ENCODE measurements at regions not wholly inside any gene's neighbourhood (a gene's known extent, or its start where the extent isn't known, plus 50 kb on each side); places are given as distances from the start of the nearest gene placed in this dataset.

- Mint-ChIP-seq H3K4me1 (no peaks in the 10 kb centered on the region), H3K4me3 (no peak overlapping the region), H3K36me3 (no peaks in the 10 kb centered on the region), H3K9me3 (peaks cover 0 to 3% (median 0%) of the 10 kb centered on the region in 3 donors), H3K27me3 (peaks cover 2% of the 10 kb centered on the region), H3K27ac (no peak overlapping the region)
Measured at GRCh38 chr1:99133756-99134500, 129.3 kb upstream of the PLPPR5 start.

- peaks cover 2% of the 10 kb centered on the region for H3K27me3 Mint-ChIP-seq
- no peak overlapping the region for H3K27ac Mint-ChIP-seq
- no peaks in the 10 kb centered on the region for H3K4me1 Mint-ChIP-seq
- peaks cover 0 to 3% (median 0%) of the 10 kb centered on the region in 3 donors for H3K9me3 Mint-ChIP-seq
- H3K4me3 Mint-ChIP-seq, result no peak overlapping the region
- no peaks in the 10 kb centered on the region for H3K36me3 Mint-ChIP-seq
Measured at GRCh38 chr1:99137554-99138206, 126.6 kb upstream of the PLPPR4 start.

GRCh38 chr1:99139876-99140275, 124.4 kb upstream of the PLPPR4 start:
- Mint-ChIP-seq H3K36me3 (no peaks in the 10 kb centered on the region), H3K4me3 (no peak overlapping the region), H3K9me3 (peaks cover 0 to 2% (median 0%) of the 10 kb centered on the region in 3 donors), H3K27ac (no peak overlapping the region), H3K4me1 (no peaks in the 10 kb centered on the region), H3K27me3 (peaks cover 1% of the 10 kb centered on the region)

GRCh38 chr1:99146129-99146848, 118.0 kb upstream of the PLPPR4 start:
- Mint-ChIP-seq H3K27me3 (peaks cover 3% of the 10 kb centered on the region), H3K36me3 (no peaks in the 10 kb centered on the region), H3K4me3 (peak overlapping the region in 1 of 4 donors; percentile 63), H3K9me3 (no peaks in the 10 kb centered on the region), H3K4me1 (no peaks in the 10 kb centered on the region), H3K27ac (no peak overlapping the region)

GRCh38 chr1:99149952-99150351, 114.3 kb upstream of the PLPPR4 start:
- peaks cover 0 to 3% (median 0%) of the 10 kb centered on the region in 3 donors for H3K4me1 Mint-ChIP-seq
- no peaks in the 10 kb centered on the region for H3K9me3 Mint-ChIP-seq
- peaks cover 2% of the 10 kb centered on the region for H3K27me3 Mint-ChIP-seq
- H3K27ac Mint-ChIP-seq, result no peak overlapping the region
- no peaks in the 10 kb centered on the region for H3K36me3 Mint-ChIP-seq
- H3K4me3 Mint-ChIP-seq, result no peak overlapping the region

- no peak overlapping the region for H3K27ac Mint-ChIP-seq
- peaks cover 2% of the 10 kb centered on the region for H3K27me3 Mint-ChIP-seq
- peaks cover 0 to 3% (median 0%) of the 10 kb centered on the region in 3 donors for H3K4me1 Mint-ChIP-seq
- H3K4me3 Mint-ChIP-seq, result no peak overlapping the region
- H3K9me3 Mint-ChIP-seq, result no peaks in the 10 kb centered on the region
- no peaks in the 10 kb centered on the region for H3K36me3 Mint-ChIP-seq
Measured at GRCh38 chr1:99152132-99152531, 112.2 kb upstream of the PLPPR4 start.

GRCh38 chr1:99163671-99164070, 100.6 kb upstream of the PLPPR4 start:
- Mint-ChIP-seq H3K9me3 (peaks cover 0 to 1% (median 0%) of the 10 kb centered on the region in 3 donors), H3K4me3 (no peak overlapping the region), H3K36me3 (no peaks in the 10 kb centered on the region), H3K4me1 (no peaks in the 10 kb centered on the region), H3K27ac (no peak overlapping the region), H3K27me3 (peaks cover 3% of the 10 kb centered on the region)

- no peaks in the 10 kb centered on the region for H3K9me3 Mint-ChIP-seq
- H3K4me3 Mint-ChIP-seq, result no peak overlapping the region
- H3K36me3 Mint-ChIP-seq, result no peaks in the 10 kb centered on the region
- peaks cover 4% of the 10 kb centered on the region for H3K27me3 Mint-ChIP-seq
- no peak overlapping the region for H3K27ac Mint-ChIP-seq
- H3K4me1 Mint-ChIP-seq, result peaks cover 0 to 2% (median 0%) of the 10 kb centered on the region in 3 donors
Measured at GRCh38 chr1:99170516-99170915, 93.8 kb upstream of the PLPPR4 start.

- Mint-ChIP-seq H3K4me3 (no peak overlapping the region), H3K36me3 (no peaks in the 10 kb centered on the region), H3K27me3 (peaks cover 4% of the 10 kb centered on the region), H3K9me3 (no peaks in the 10 kb centered on the region), H3K4me1 (peaks cover 0 to 2% (median 0%) of the 10 kb centered on the region in 3 donors), H3K27ac (no peak overlapping the region)
Measured at GRCh38 chr1:99171184-99171813, 93.0 kb upstream of the PLPPR4 start.

- H3K27ac Mint-ChIP-seq, result no peak overlapping the region
- no peaks in the 10 kb centered on the region for H3K36me3 Mint-ChIP-seq
- peaks cover 0 to 2% (median 0%) of the 10 kb centered on the region in 3 donors for H3K4me1 Mint-ChIP-seq
- peaks cover 3% of the 10 kb centered on the region for H3K27me3 Mint-ChIP-seq
- no peaks in the 10 kb centered on the region for H3K9me3 Mint-ChIP-seq
- H3K4me3 Mint-ChIP-seq, result no peak overlapping the region
Measured at GRCh38 chr1:99173282-99173681, 91.0 kb upstream of the PLPPR4 start.

GRCh38 chr1:99173900-99174299, 90.4 kb upstream of the PLPPR4 start:
- Mint-ChIP-seq H3K36me3 (no peaks in the 10 kb centered on the region), H3K9me3 (no peaks in the 10 kb centered on the region), H3K27ac (no peak overlapping the region), H3K4me1 (peaks cover 0 to 2% (median 0%) of the 10 kb centered on the region in 3 donors), H3K4me3 (no peak overlapping the region), H3K27me3 (peaks cover 3% of the 10 kb centered on the region)

- peaks cover 0 to 2% (median 0%) of the 10 kb centered on the region in 3 donors for H3K4me1 Mint-ChIP-seq
Measured at GRCh38 chr1:99176753-99177152, 87.5 kb upstream of the PLPPR4 start.

GRCh38 chr1:99177465-99177864, 86.8 kb upstream of the PLPPR4 start:
- H3K27ac Mint-ChIP-seq, result no peak overlapping the region
- no peak overlapping the region for H3K4me3 Mint-ChIP-seq
- H3K9me3 Mint-ChIP-seq, result no peaks in the 10 kb centered on the region
- no peaks in the 10 kb centered on the region for H3K27me3 Mint-ChIP-seq
- no peaks in the 10 kb centered on the region for H3K4me1 Mint-ChIP-seq
- no peaks in the 10 kb centered on the region for H3K36me3 Mint-ChIP-seq

More at GRCh38 chr1:99176753-99177152, 87.5 kb upstream of the PLPPR4 start:
- Mint-ChIP-seq H3K27me3 (no peaks in the 10 kb centered on the region), H3K4me3 (no peak overlapping the region), H3K9me3 (no peaks in the 10 kb centered on the region), H3K36me3 (no peaks in the 10 kb centered on the region), H3K27ac (no peak overlapping the region)

GRCh38 chr1:99180343-99180808, 83.9 kb upstream of the PLPPR4 start:
- Mint-ChIP-seq H3K9me3 (no peaks in the 10 kb centered on the region), H3K36me3 (no peaks in the 10 kb centered on the region), H3K4me3 (no peak overlapping the region), H3K27me3 (no peaks in the 10 kb centered on the region), H3K27ac (no peak overlapping the region), H3K4me1 (no peaks in the 10 kb centered on the region)

- H3K4me3 Mint-ChIP-seq, result no peak overlapping the region
- no peaks in the 10 kb centered on the region for H3K9me3 Mint-ChIP-seq
- no peak overlapping the region for H3K27ac Mint-ChIP-seq
- H3K36me3 Mint-ChIP-seq, result no peaks in the 10 kb centered on the region
- H3K4me1 Mint-ChIP-seq, result no peaks in the 10 kb centered on the region
- H3K27me3 Mint-ChIP-seq, result no peaks in the 10 kb centered on the region
Measured at GRCh38 chr1:99180915-99181314, 83.4 kb upstream of the PLPPR4 start.

Data from IgD-negative memory B cell (primary cell).